ENCODE measurements at regions not wholly inside any gene's neighbourhood (a gene's known extent, or its start where the extent isn't known, plus 50 kb on each side); places are given as distances from the start of the nearest gene placed in this dataset.
"Not testable (repeated sequence)": the region's sequence is repeated elsewhere in the genome, so short reads cannot be mapped to it uniquely, and the experiment has no call there.

GRCh38 chr3:194871143-194871863 lies 185.6 kb downstream of the FAM43A start:
- Histone ChIP-seq H3K36me3 (ENCODE audit: control insufficient read depth, insufficient read depth, low read length) (no peaks in the 10 kb centered on the region), H3K4me3 (ENCODE audit: low read depth, low read length) (no peak overlapping the region), H3K27me3 (ENCODE audit: control insufficient read depth, insufficient read depth, low read length) (no peaks in the 10 kb centered on the region)
- no peak for TF ChIP-seq CTCF (IDR thresholded peaks at IDR 0.05; ENCODE audit: insufficient read depth, low read length, poor library complexity, severe bottlenecking)
- DNase-seq (ENCODE audit: low read depth): no peak

- Histone ChIP-seq H3K36me3 (ENCODE audit: control insufficient read depth, insufficient read depth, low read length) (no peaks in the 10 kb centered on the region), H3K4me3 (ENCODE audit: low read depth, low read length) (no peak overlapping the region), H3K27me3 (ENCODE audit: control insufficient read depth, insufficient read depth, low read length) (no peaks in the 10 kb centered on the region)
- TF ChIP-seq CTCF (IDR thresholded peaks at IDR 0.05; ENCODE audit: insufficient read depth, low read length, poor library complexity, severe bottlenecking): no peak
- no peak for DNase-seq (ENCODE audit: low read depth)
Measured at GRCh38 chr3:194871864-194872668, 186.4 kb downstream of the FAM43A start.

GRCh38 chr3:194872669-194872977 lies 186.9 kb downstream of the FAM43A start:
- TF ChIP-seq CTCF (IDR thresholded peaks at IDR 0.05; ENCODE audit: insufficient read depth, low read length, poor library complexity, severe bottlenecking): no peak
- DNase-seq (ENCODE audit: low read depth): no peak
- no peak overlapping the region for H3K4me3 ChIP-seq (ENCODE audit: low read depth, low read length)
- no peaks in the 10 kb centered on the region for H3K36me3 ChIP-seq (ENCODE audit: control insufficient read depth, insufficient read depth, low read length)
- H3K27me3 ChIP-seq (ENCODE audit: control insufficient read depth, insufficient read depth, low read length): peaks cover 1% of the 10 kb centered on the region

GRCh38 chr3:194873474-194873873 lies 187.8 kb downstream of the FAM43A start:
- not testable (repeated sequence) for H3K36me3 ChIP-seq (ENCODE audit: control insufficient read depth, insufficient read depth, low read length); DNase-seq (ENCODE audit: low read depth); H3K27me3 ChIP-seq (ENCODE audit: control insufficient read depth, insufficient read depth, low read length); H3K4me3 ChIP-seq (ENCODE audit: low read depth, low read length)

GRCh38 chr3:194874206-194874605 lies 188.5 kb downstream of the FAM43A start:
- peaks cover 3% of the 10 kb centered on the region for H3K27me3 ChIP-seq (ENCODE audit: control insufficient read depth, insufficient read depth, low read length)
- no peak for DNase-seq (ENCODE audit: low read depth)
- H3K36me3 ChIP-seq (ENCODE audit: control insufficient read depth, insufficient read depth, low read length): no peaks in the 10 kb centered on the region
- H3K4me3 ChIP-seq (ENCODE audit: low read depth, low read length): no peak overlapping the region
- no peak for TF ChIP-seq CTCF (IDR thresholded peaks at IDR 0.05; ENCODE audit: insufficient read depth, low read length, poor library complexity, severe bottlenecking)

- Histone ChIP-seq H3K4me3 (ENCODE audit: low read depth, low read length) (no peak overlapping the region), H3K36me3 (ENCODE audit: control insufficient read depth, insufficient read depth, low read length) (no peaks in the 10 kb centered on the region), H3K27me3 (ENCODE audit: control insufficient read depth, insufficient read depth, low read length) (peaks cover 3% of the 10 kb centered on the region)
- DNase-seq (ENCODE audit: low read depth): no peak
- no peak for TF ChIP-seq CTCF (IDR thresholded peaks at IDR 0.05; ENCODE audit: insufficient read depth, low read length, poor library complexity, severe bottlenecking)
Measured at GRCh38 chr3:194874783-194875182, 189.1 kb downstream of the FAM43A start.
